Epithelial cell of proximal tubule (primary cell): ENCODE measurements at regions not wholly inside any gene's neighbourhood (a gene's known extent, or its start where the extent isn't known, plus 50 kb on each side); places are given as distances from the start of the nearest gene placed in this dataset.
"Not testable (repeated sequence)": the region's sequence is repeated elsewhere in the genome, so short reads cannot be mapped to it uniquely, and the experiment has no call there.

Source experiments
- DNase-seq: peaks from one replicate; pipeline ENCODE4 v3.0.0-alpha.2; 2011; ENCODE audit warnings: low read depth
- H3K4me3 ChIP-seq: 2 replicates; pipeline ENCODE4 v1.5.1; 2011; ENCODE audit warnings: low read depth, mild to moderate bottlenecking, low read length
- TF ChIP-seq, protein P1 (sequence below): conservative IDR thresholded peaks from 2 replicates; pipeline ENCODE4 v1.5.1; 2012; ENCODE audit warnings: low read depth, mild to moderate bottlenecking, low read length

DNA sequence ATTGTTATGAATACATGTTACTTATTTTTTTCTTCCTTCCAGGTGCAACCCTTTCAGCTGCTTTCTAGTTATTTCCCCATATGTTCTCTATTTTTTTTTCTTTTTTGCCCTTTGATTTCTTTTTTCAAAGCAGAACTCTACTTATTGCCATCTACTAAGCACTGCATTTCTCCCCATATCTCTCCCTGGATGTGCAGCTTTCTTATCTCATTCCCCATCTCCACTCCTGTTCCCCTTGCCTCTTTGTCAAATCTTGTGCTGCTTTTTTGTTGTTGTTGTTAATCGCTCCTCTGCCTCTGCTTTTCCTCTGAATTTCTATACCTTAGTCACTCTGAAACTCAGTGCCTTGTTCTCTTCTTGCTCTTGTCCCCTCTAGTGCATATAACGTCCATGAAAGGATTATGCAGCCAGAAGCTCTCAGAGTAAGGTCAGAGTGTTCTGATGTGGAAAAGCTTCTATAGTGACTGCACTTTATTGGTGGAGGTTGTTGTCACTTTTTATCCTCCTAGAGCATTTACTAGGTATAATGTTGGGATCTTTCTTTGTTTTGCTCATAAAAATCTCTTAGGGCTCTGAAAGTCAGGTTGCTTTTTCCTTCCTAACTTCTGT, 51.1 kb upstream of the JADE1 start:
- DNase-seq = no peak
- TF ChIP-seq, protein P1, sequence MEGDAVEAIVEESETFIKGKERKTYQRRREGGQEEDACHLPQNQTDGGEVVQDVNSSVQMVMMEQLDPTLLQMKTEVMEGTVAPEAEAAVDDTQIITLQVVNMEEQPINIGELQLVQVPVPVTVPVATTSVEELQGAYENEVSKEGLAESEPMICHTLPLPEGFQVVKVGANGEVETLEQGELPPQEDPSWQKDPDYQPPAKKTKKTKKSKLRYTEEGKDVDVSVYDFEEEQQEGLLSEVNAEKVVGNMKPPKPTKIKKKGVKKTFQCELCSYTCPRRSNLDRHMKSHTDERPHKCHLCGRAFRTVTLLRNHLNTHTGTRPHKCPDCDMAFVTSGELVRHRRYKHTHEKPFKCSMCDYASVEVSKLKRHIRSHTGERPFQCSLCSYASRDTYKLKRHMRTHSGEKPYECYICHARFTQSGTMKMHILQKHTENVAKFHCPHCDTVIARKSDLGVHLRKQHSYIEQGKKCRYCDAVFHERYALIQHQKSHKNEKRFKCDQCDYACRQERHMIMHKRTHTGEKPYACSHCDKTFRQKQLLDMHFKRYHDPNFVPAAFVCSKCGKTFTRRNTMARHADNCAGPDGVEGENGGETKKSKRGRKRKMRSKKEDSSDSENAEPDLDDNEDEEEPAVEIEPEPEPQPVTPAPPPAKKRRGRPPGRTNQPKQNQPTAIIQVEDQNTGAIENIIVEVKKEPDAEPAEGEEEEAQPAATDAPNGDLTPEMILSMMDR = no peak
- H3K4me3 ChIP-seq = no peak overlapping the region

- no peak for DNase-seq
- TF ChIP-seq, protein P1 = no peak
- no peak overlapping the region for H3K4me3 ChIP-seq
Measured at GRCh38 chr4:128757712-128758111, 51.8 kb upstream of the JADE1 start.

GRCh38 chr4:128751354-128751753, 58.1 kb upstream of the JADE1 start:
- TF ChIP-seq, protein P1 = no peak
- DNase-seq = peak; percentile 10
- H3K4me3 ChIP-seq = no peak overlapping the region

DNA sequence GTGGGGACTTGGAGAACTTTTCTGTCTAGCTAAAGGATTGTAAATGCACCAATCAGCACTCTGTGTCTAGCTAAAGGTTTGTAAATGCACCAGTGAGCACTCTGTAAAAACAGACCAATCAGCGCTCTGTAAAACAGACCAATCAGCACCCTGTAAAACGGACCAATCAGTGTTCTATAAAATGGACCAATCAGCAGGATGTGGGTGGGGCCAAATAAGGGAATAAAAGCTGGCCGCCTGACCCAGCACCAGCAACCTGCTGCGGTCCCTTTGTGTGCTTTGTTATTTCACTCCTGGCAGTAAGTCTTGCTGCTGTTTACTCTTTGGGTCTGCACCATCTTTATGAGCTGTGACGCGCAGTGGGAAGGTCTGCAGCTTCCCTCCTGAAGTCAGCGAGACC, 67.8 kb upstream of the JADE1 start:
- not testable (repeated sequence) for DNase-seq, H3K4me3 ChIP-seq

DNA sequence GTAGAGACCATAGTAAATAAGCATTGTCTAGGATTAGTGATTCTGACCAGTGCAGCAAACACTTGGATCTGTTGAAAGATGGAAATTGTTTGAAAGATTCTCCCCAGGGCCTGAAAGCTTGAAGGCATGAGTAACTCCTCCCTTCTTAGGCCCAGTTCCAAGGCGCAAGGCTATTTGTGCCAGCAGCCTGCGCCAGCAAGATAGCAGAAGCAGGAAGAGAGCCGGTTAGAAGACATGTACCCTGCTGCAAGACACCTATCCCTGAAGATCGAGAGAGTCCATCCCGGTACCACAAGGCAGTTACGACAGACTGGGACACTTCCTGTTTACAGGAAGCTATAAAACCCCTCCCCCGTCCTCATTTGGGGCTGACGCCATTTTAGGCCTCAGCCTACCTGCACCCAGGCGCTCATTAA, 72.4 kb upstream of the JADE1 start:
- H3K4me3 ChIP-seq = no peak overlapping the region
- no peak for DNase-seq
- TF ChIP-seq, protein P1 = no peak

- DNase-seq = no peak
- no peak overlapping the region for H3K4me3 ChIP-seq
- TF ChIP-seq, protein P1 = no peak
Measured at GRCh38 chr4:128735714-128736113, 73.8 kb upstream of the JADE1 start.

DNA sequence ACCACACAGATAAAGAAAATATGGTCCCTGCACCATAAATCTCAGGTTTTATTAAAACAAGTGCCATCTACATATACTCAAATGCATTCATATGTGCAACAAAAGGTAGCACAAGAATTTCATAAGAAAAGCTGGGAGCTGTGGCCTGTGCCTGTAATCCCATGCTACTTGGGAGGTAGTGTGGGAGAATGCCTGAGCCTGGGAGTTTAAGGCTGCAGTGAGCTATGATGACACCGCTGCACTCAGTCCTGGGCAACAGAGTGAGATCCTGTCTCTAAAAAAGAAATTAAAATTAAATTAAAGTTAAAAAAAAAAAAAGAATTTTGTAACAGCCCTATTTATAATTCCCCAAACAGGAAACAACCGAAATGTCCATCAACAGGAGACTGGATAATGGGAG, 81.3 kb upstream of the JADE1 start:
- no peak for DNase-seq
- TF ChIP-seq, protein P1 = no peak
- H3K4me3 ChIP-seq = no peak overlapping the region
